T-helper 2 cell (primary cell): ENCODE measurements at regions not wholly inside any gene's neighbourhood (a gene's known extent, or its start where the extent isn't known, plus 50 kb on each side); places are given as distances from the start of the nearest gene placed in this dataset.

Experiments
- DNase-seq, 5 experiments: peaks; one replicate each; pipeline versions ENCODE4 v3.0.0 to v3.0.0-alpha.2; 2012 to 2022

DNA sequence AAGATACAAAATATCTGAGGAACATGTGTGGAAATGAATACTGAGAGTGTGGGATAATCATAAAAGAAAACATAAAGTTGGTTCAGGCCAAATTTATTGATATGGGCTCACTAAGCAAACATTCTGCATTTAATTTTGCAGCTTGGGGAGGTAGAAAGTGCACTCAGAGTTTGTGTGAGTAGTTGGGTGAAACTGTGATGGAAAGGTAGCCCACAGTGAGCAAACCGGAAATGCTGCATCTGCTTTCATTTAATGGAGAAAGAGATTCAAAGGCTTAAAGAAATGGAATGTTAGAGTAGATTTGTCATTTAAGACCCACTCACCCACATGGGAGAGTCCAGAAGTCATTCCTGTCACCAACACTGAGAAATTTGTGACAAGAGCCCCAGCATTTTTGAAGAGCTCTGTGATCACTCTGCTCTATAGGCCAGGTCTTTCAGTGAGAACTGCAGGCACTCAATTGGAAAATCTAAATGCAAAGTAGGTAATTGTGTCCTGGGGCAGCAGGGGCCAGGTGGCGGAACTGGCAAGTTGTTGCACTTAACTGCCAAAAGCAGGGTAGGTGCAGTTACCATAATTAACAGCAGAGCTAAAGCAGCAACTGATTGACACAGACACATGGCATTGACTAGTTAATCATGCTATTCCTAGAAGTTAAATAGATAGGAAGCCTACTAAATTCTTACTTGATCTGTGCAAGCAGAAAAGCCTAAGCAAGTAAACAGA, 1228.3 kb upstream of the PCDH20 start:
- DNase-seq, result peak in 1 of 5 experiments; percentile 3

GRCh38 chr13:62643007-62643483, 1227.4 kb upstream of the PCDH20 start:
- DNase-seq, result peak in 1 of 5 experiments; percentile 63

DNA sequence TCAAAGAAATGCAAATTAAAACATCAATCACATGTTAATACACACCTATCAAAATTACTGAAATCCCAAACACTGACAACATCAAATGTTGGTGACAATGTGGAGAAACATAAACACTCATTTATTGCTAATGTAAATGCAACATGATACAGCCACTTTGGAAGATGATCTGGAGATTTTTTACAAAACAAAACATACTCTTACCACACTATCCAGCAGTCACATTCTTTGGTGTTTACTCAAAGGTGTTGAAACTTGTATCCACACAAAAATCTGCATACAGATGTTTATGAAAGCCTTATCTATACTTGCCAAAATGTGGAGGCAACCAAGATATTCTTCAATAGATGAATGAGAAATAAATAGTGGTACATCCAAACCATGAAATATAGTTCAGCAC, 1219.5 kb upstream of the PCDH20 start:
- no peak for DNase-seq

- no peak for DNase-seq
These were observed 1217.8 kb upstream of the PCDH20 start for GRCh38 chr13:62633448-62633847.

DNA sequence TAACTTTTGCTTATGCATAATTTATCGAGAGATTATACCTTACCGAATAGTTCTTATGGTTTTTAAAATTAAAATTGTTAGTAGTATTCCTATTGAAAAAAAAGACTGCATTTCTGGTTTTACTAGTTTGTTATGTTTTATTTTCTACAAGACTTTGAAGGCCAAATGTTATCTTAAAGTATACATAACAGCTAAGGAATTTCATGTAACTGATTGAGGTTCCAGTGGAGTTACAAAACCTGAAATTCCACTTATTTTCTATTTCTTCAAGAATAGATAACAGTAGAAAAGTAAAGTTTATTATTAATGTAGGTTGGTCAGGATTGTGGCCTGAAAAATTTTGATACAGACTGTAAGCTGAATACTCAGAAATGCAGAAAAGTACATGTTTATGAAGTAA, 1216.0 kb upstream of the PCDH20 start:
- DNase-seq, result no peak

GRCh38 chr13:62631124-62631523, 1215.5 kb upstream of the PCDH20 start:
- DNase-seq, result no peak

DNA sequence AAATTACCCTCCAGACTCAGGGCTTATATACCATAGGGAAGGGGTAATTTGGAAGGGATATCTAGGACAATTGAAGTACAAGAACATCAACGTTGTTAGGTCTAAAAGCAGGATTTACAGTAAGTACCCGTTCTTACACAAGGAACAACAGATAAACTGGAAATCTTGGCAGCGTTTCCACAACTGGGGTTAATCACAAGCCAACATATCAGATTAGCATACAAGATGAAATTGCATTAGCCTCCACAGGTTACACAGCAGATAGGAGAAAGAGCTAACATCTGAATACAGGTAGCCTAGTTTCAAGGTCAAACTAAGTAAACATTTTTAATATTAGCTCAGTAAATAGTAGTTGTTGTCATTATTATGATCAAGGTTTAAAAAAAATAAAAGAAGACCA, 1214.0 kb upstream of the PCDH20 start:
- no peak for DNase-seq

- DNase-seq, result no peak
These were observed 1211.6 kb upstream of the PCDH20 start for GRCh38 chr13:62627226-62627625.

DNA sequence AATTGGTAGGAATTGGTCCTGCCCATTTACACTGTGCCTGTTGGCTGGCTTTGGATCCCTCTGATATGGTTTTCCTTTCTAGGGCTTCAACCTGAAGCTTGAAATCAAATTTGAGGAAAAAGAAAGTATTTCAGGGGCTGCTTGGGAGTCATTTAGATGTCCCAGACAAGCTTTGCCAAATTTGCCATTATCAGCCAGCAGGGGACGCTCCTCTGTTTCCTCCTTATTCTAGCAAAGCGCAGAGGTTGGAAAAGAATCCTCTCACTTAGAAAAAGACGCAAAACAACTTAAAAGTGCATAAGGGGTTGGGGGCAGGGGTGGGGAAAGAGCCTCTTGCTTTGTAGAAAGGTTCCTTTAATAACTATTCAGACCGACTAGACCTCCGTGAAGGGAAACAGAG, 1211.1 kb upstream of the PCDH20 start:
- no peak for DNase-seq

DNA sequence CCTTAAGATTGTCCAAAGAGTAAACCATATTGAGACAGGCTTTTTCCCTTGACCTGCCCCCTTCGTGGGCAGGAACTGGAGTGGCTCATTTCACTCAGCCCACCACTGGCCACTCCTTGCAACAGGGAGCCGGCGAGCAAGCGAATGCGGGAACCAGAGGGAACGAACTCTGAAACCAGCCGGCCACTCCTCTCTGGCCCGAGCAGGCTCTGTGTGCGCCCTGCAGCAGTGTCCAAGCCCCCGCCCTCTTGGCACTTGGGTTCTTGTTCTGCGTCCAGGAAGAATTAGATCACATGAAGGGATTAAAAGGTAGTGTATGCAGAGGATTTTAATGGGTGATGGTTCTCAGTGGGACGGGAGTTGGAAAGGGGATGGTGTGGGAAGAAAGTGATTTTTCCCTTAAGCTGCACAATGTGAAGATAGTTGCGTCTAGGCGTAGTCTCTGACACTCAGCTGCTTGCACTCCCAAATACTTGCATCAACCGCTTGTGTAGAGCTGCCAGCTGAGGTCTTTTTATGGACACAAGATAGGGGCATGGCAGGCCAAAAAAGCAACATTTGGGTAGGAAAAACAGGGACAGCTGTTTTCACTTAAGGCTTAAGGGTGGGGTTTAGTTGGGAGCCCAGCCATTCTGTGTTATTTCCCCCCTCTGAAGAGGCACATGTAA, 1209.7 kb upstream of the PCDH20 start:
- DNase-seq, result no peak

GRCh38 chr13:62613819-62614218, 1198.2 kb upstream of the PCDH20 start:
- no peak for DNase-seq

- DNase-seq, result no peak
These were observed 1195.7 kb upstream of the PCDH20 start for GRCh38 chr13:62611343-62611742.

- no peak for DNase-seq
These were observed 1183.1 kb upstream of the PCDH20 start for GRCh38 chr13:62598708-62599107.

DNA sequence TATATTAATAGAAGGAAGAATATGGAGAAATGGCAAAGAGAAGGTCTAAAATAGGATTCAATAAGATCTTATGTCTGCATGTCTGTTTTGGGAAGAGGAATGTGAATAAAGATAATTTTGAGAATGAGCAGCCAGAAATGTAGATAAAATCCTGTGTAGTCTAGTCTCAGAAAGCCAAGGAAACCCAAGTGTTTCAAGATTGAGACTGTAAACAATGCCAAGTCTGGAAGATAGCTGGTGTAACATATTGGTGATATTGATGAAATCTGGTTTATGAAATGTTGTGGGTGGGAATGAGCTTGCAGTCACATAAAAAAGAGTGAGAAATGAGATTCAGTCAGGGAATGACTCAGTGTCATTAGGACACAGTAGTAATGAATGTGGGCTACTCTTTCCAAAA, 1180.3 kb upstream of the PCDH20 start:
- no peak for DNase-seq

GRCh38 chr13:62593804-62594203, 1178.2 kb upstream of the PCDH20 start:
- no peak for DNase-seq

DNA sequence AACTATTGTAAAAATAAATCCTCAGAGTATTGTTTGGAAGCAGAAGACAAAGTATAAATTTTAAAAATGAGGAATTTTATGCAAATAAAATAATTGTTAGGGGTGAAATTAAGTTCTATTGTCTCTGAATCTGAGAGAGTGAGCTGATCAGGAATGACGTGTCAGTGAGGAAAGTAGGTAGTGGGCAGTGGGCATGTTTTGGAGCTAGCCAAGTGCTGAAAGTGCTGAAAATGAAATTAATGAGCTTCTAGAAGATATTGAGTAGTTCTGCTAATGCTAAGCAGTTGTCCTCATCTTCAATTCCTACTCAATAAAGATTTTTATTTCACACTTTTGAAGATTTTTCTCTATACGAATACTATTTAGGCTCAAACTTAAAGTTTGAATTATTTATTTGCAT, 1167.8 kb upstream of the PCDH20 start:
- DNase-seq, result no peak

- no peak for DNase-seq
These were observed 1162.8 kb upstream of the PCDH20 start for GRCh38 chr13:62578402-62578801.

DNA sequence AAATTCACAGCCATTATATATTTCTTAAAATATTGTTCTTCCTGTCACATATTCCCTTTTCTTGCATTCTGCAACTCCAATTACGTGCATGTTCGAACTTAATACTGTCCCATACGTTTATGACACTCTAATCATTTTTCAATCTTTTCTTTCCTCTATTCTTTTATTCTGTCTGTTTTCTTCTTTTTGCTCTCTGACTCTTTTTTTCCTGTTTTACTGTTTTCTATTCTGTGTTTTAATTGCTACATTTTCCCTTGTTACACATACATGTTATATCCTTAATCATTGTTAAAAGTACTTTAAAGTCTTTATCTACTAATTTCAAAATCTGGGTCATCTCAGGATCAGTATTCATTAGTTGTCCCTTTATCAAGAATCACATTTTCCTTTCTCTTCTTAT, 1149.1 kb upstream of the PCDH20 start:
- no peak for DNase-seq

- DNase-seq, result no peak
These were observed 1147.6 kb upstream of the PCDH20 start for GRCh38 chr13:62563251-62563650.

DNA sequence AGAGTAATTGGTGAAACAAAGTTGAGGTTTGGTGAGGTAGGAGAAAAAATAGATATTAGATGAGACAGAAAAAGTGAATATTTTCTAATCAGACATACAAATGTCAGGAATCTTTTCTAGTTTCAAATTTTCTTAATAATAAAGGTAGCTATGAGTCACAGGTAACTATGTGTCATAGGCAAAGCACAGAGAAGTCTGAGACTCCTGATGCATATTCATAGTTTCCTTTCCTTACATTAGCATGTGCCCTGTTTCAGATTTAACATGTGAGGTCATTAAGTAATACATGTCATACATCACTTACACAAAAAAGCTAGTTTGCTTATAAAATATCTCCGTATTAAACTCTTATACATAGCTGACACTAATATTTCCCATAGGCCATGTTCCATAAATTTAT, 1141.3 kb upstream of the PCDH20 start:
- no peak for DNase-seq

DNA sequence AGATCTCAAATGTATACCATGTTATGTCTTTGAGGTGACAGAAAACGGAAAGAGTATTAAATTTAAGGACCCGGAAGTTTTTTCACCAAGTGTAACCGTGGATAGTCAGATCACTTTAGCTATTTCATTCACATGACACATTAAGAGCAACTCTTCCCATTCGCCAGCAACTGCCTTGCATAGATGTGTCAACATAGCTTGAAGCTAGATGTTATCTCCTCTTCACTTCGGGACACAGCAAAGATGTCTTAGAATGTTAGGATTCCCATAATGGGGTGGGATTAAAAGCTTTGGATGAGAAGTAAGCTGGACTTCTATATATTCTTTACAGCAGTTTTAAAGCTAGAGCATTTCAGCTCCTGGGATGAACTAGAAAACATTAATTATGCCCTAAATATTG, 1135.9 kb upstream of the PCDH20 start:
- no peak for DNase-seq

GRCh38 chr13:62544928-62545327, 1129.3 kb upstream of the PCDH20 start:
- DNase-seq, result no peak

- DNase-seq, result no peak
These were observed 1121.9 kb upstream of the PCDH20 start for GRCh38 chr13:62537593-62537992.

DNA sequence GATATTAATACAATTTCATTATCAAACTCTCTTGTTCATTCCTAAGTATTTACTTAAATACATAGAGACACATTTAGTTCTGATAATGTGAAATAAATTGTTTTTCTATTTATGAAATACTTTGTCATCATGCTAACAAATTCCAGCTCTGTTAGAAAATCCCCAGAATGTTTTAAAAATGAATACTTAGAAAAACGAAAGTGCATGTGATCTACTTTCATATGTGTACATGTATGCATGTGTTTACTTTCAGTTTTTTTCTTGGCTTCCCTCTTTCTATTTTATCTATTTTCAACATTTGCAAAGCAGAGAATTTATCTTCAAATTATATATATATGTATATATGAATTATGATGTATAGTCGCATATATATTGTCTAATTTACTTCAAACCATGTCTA, 1110.0 kb upstream of the PCDH20 start:
- no peak for DNase-seq

DNA sequence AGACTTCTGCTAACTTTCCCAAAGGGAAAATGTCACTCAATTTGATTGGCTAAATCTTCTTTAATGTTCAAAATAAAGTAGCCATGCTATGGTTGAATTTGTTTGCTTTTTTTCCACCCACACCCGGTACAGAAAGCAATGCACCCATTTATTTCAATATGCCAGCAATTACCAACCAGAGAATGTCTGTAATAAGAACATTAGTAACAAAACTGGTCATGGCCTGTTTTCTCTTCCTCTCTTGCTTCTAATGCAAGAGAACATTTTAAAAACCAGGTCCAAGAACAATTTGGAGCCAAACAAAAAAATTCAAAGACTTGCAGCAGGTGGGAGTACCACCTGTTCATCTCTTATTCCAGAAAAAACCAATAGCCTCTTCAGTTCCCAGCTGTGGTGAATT, 1108.8 kb upstream of the PCDH20 start:
- no peak for DNase-seq
